ENCODE measurements at regions not wholly inside any gene's neighbourhood (a gene's known extent, or its start where the extent isn't known, plus 50 kb on each side); places are given as distances from the start of the nearest gene placed in this dataset.

DNA sequence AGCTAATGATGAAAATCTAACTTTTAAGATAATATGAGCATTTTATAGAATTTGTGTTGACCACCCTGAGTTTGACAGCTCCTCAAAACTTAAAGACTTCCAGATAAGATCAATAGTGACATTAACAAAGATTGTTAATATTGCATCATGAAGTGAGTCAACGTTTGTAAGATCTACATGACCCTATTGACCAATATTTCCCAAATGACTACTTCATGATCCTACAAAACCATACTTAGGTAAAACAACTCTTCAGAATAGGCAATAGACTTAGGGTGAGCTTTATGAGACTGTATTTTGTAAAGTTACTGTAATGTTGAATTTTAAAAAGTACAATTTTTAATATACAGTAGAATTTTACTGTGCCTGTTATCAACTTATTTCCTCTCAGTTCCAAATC is 422.7 kb upstream of the ALCAM start:
- no peak overlapping the region for H4K91ac ChIP-seq (replicated peaks; ENCODE audit: insufficient read length, low read length)
- ChIA-PET POLR2A (ENCODE audit: partially characterized antibody) (no interaction called here), CTCF (ENCODE audit: partially characterized antibody) (interaction anchor here (1.1 to 1.3 kb wide), 2 partner anchors 341 to 347 kb away, joined by 3 to 4 read pairs; no protein-coding TSS in a partner anchor)
- H4K20me1 ChIP-seq (replicated peaks in 1 of 2; ENCODE audit: control insufficient read depth in 1 of 2, insufficient read depth in 2 of 2, low read length in 2 of 2) = no peaks in the 10 kb centered on the region
- H3K9ac ChIP-seq (replicated peaks in 1 of 4; ENCODE audit: extremely low read depth in 1 of 4, low read depth in 3 of 4, low read length in 3 of 4) = no peak overlapping the region
- no peaks in the 10 kb centered on the region for H3K36me3 ChIP-seq (ENCODE audit: control insufficient read depth in 2 of 4, insufficient read depth in 4 of 4, low read length in 3 of 4)
- no peaks in the 10 kb centered on the region for H3K23me2 ChIP-seq (ENCODE audit: low read depth, low read length)
- H3K79me2 ChIP-seq (ENCODE audit: control insufficient read depth in 1 of 2, insufficient read depth in 2 of 2, low read length in 2 of 2) = no peaks in the 10 kb centered on the region
- H3K23ac ChIP-seq (ENCODE audit: insufficient read length) = no peak overlapping the region
- no peak overlapping the region for H3K27ac ChIP-seq (ENCODE audit: low read depth, low read length)
- H2BK5ac ChIP-seq (ENCODE audit: low read depth, low read length) = no peak overlapping the region
- no peaks in the 10 kb centered on the region for H3K79me1 ChIP-seq (ENCODE audit: low read depth, low read length)
- H2BK12ac ChIP-seq (ENCODE audit: low read depth, low read length) = no peak overlapping the region
- no peaks in the 10 kb centered on the region for H3K9me3 ChIP-seq (ENCODE audit: insufficient read depth in 2 of 2, low read depth in 1 of 2, low read length in 1 of 2)
- H3K18ac ChIP-seq (ENCODE audit: extremely low read depth, low read length) = no peak overlapping the region
- FAIRE-seq (no peak), DNase-seq (ENCODE audit: low read depth in 1 of 2, low spot score in 2 of 2) (no peak)
- no peak overlapping the region for H2BK15ac ChIP-seq (ENCODE audit: low read length)
- no peak overlapping the region for H3K4me2 ChIP-seq (ENCODE audit: insufficient read depth in 1 of 2, low read depth in 2 of 2, low read length in 2 of 2)
- no peak overlapping the region for H3K14ac ChIP-seq (ENCODE audit: insufficient read length)
- no peaks in the 10 kb centered on the region for H3K27me3 ChIP-seq (replicated peaks in 1 of 4; ENCODE audit: control insufficient read depth in 3 of 4, extremely low read depth in 1 of 4, insufficient read depth in 3 of 4, low read length in 3 of 4)
- TF ChIP-seq SIRT6 (IDR thresholded peaks at IDR 0.05; ENCODE audit: low read length) (no peak), JUN (IDR thresholded peaks at IDR 0.05; ENCODE audit: low read depth, low read length) (no peak), SAP30 (IDR thresholded peaks at IDR 0.05; ENCODE audit: insufficient read depth, insufficient replicate concordance, low read length) (no peak)
- no peak overlapping the region for H2BK20ac ChIP-seq (ENCODE audit: low read length)
- no peak overlapping the region for H2AK5ac ChIP-seq (ENCODE audit: low read depth, low read length)
- 88% methylated on average over 1 of the region's 1 CpG; no CpG with 5 or more reads in 1 of the 2 experiments for WGBS, 2 experiments (ENCODE audit: extremely low coverage in 1 of 2, insufficient coverage in 1 of 2, insufficient read length in 1 of 2, insufficient replicate concordance in 2 of 2, low coverage in 1 of 2, low lambda C conversion rate in 2 of 2, missing lambda C conversion rate in 1 of 2)
- no peak overlapping the region for H2BK120ac ChIP-seq (replicated peaks; ENCODE audit: low read depth, low read length)
- no peak overlapping the region for H3K56ac ChIP-seq (replicated peaks; ENCODE audit: insufficient read length, low read depth, low read length)
- no peak overlapping the region for H4K5ac ChIP-seq (ENCODE audit: insufficient read length, low read depth, low read length)
- no peaks in the 10 kb centered on the region for H3K4me1 ChIP-seq (replicated peaks in 1 of 4; ENCODE audit: control insufficient read depth in 3 of 4, insufficient read depth in 4 of 4, low read length in 3 of 4)
- H2AFZ ChIP-seq (ENCODE audit: low read length) = no peak overlapping the region
- H4K8ac ChIP-seq (ENCODE audit: extremely low read depth, insufficient read depth, low read length) = no peak overlapping the region
- H3K4ac ChIP-seq (replicated peaks; ENCODE audit: insufficient read length, low read depth, low read length) = no peak overlapping the region
- no peak overlapping the region for H3K4me3 ChIP-seq (ENCODE audit: extremely low read depth in 1 of 4, insufficient read depth in 2 of 4, low read depth in 3 of 4, low read length in 4 of 4)
